HepG2 (cell line): ENCODE measurements at regions not wholly inside any gene's neighbourhood (a gene's known extent, or its start where the extent isn't known, plus 50 kb on each side); places are given as distances from the start of the nearest gene placed in this dataset.

ENCODE experiments used
- ATAC-seq: fragments of 200-7000 bp; cut with Tn5 transposase; 3 replicates; pipeline ENCODE4 v1.9.1; 2020; ENCODE audit warnings: mild to moderate bottlenecking, moderate library complexity
- BruUV-seq: library from RNA; stranded (reverse); fragments of 400-500 nt; replicated peaks from 2 replicates; lab custom pipeline; 2021; lab: Mats Ljungman, UMichigan
- CTCF ChIA-PET: fragments of 300-600 bp; formaldehyde crosslinking; extraction: SDS; loops from one replicate; lab custom pipeline; 2021; ENCODE audit warnings: low total read pairs, inconsistent platforms, low intra/inter-chr PET ratio; lab: Yijun Ruan, JAX
- POLR2A ChIA-PET: fragments of 350-600 bp; sonication (Branson Sonifier 250); formaldehyde crosslinking; loops from one replicate; lab custom pipeline; 2020; ENCODE audit warnings: antibody characterized with exemption, inconsistent platforms; lab: Yijun Ruan, JAX
- DNase-seq: peaks from one replicate; pipeline ENCODE4 v3.0.0-alpha.2; 2015; ENCODE audit warnings: low spot score
- FAIRE-seq: peaks from 3 replicates; lab custom pipeline; 2011; peaks lifted over from hg19 to GRCh38; lab: Jason Lieb, UNC
- H2AFZ ChIP-seq: one replicate; pipeline ENCODE4 v1.6.1; 2011; ENCODE audit warnings: low read length, inconsistent platforms
- H3K27ac ChIP-seq: fragments of 300-600 bp; 3 replicates; pipeline ENCODE4 v1.8.0; 2011; ENCODE audit warnings: mixed run types, mild to moderate bottlenecking, mixed read lengths, low read length, inconsistent platforms; ENCODE audit not compliant: insufficient read depth; ENCODE audit errors: extremely low read length
- H3K27me3 ChIP-seq, 2 experiments: fragments of 200-600 bp in 1 of 2; 2 replicates in 1 of 2; 3 replicates in 1 of 2; pipeline versions ENCODE4 v1.6.0 to v1.8.0; 2011; ENCODE audit warnings: low read length in 2 of 2, mild to moderate bottlenecking in 2 of 2, moderate library complexity in 2 of 2, inconsistent platforms in 1 of 2; ENCODE audit not compliant: insufficient read depth in 2 of 2, control insufficient read depth in 1 of 2
- H3K36me3 ChIP-seq, 2 experiments: fragments of 200-600 bp in 1 of 2; replicated peaks in 1 of 2; 2 replicates in 1 of 2; 3 replicates in 1 of 2; pipeline versions ENCODE4 v1.5.1 to v1.8.0; 2011; ENCODE audit warnings: low read length in 2 of 2, inconsistent platforms in 1 of 2; ENCODE audit not compliant: insufficient read depth in 2 of 2, control insufficient read depth in 1 of 2
- H3K4me1 ChIP-seq: 2 replicates; pipeline ENCODE4 v1.5.1; 2012; ENCODE audit warnings: low read length, inconsistent platforms; ENCODE audit not compliant: insufficient read depth
- H3K4me2 ChIP-seq: 2 replicates; pipeline ENCODE4 v1.6.0; 2011; ENCODE audit warnings: low read depth, low read length, inconsistent platforms
- H3K4me3 ChIP-seq, 3 experiments: fragments of 200-600 bp in 1 of 3; sonication (generic), shearing (Covaris generic) in 1 of 3; replicated peaks in 1 of 3; 2 replicates each; pipeline ENCODE4 v1.5.1; 2011 to 2016; ENCODE audit warnings: low read length in 3 of 3, inconsistent platforms in 2 of 3, low read depth in 2 of 3, mild to moderate bottlenecking in 2 of 3, control low read depth in 1 of 3, mixed read lengths in 1 of 3; ENCODE audit not compliant: insufficient read depth in 1 of 3
- H3K79me2 ChIP-seq: one replicate; pipeline ENCODE4 v1.6.1; 2011; ENCODE audit warnings: low read length, inconsistent platforms; ENCODE audit not compliant: insufficient read depth
- H3K9ac ChIP-seq: 2 replicates; pipeline ENCODE4 v1.6.0; 2011; ENCODE audit warnings: mild to moderate bottlenecking, low read depth, low read length, inconsistent platforms; ENCODE audit not compliant: insufficient read depth
- H3K9me3 ChIP-seq: 2 replicates; pipeline ENCODE4 v1.5.1; 2012; ENCODE audit warnings: mild to moderate bottlenecking, low read length
- H4K20me1 ChIP-seq: 2 replicates; pipeline ENCODE4 v1.6.0; 2011; ENCODE audit warnings: inconsistent platforms, mild to moderate bottlenecking, low read length, moderate library complexity; ENCODE audit not compliant: insufficient read depth
- GATAD1 ChIP-seq: IDR thresholded peaks from 2 replicates; pipeline ENCODE4 v1.6.1; 2016; ENCODE audit warnings: missing genetic modification reagents, missing compliant biosample characterization
- HNF4A ChIP-seq: sonication (generic); formaldehyde crosslinking; IDR thresholded peaks from 2 replicates; pipeline ENCODE4 v1.4.0; 2020; ENCODE audit warnings: missing genetic modification reagents
- HOXA5 ChIP-seq: sonication (generic); formaldehyde crosslinking; IDR thresholded peaks from 2 replicates; pipeline ENCODE4 v1.4.0; 2020; ENCODE audit warnings: missing genetic modification reagents
- IKZF4 ChIP-seq: sonication (generic); formaldehyde crosslinking; IDR thresholded peaks from 2 replicates; pipeline ENCODE4 v1.5.1; 2020; ENCODE audit warnings: borderline replicate concordance, mild to moderate bottlenecking, low read depth, missing genetic modification reagents; ENCODE audit errors: not compliant biosample characterization
- MTA3 ChIP-seq: sonication (generic); formaldehyde crosslinking; IDR thresholded peaks from 2 replicates; pipeline ENCODE4 v1.4.0; 2020; ENCODE audit warnings: missing genetic modification reagents
- RAD21 ChIP-seq: fragments of 450-650 bp; formaldehyde crosslinking; IDR thresholded peaks from 2 replicates; pipeline ENCODE4 v1.5.0; 2020; ENCODE audit warnings: mild to moderate bottlenecking
- RELA ChIP-seq: sonication (generic); formaldehyde crosslinking; IDR thresholded peaks from 2 replicates; pipeline ENCODE4 v1.4.0; 2020; ENCODE audit warnings: missing genetic modification reagents
- SALL1 ChIP-seq: sonication (generic); formaldehyde crosslinking; IDR thresholded peaks from 2 replicates; pipeline ENCODE4 v1.8.0; 2022; ENCODE audit warnings: mild to moderate bottlenecking, missing genetic modification reagents
- TOPORS ChIP-seq: sonication (generic); formaldehyde crosslinking; IDR thresholded peaks from 2 replicates; pipeline ENCODE4 v1.8.0; 2023; ENCODE audit warnings: mild to moderate bottlenecking, missing genetic modification reagents
- ZBTB37 ChIP-seq: sonication (generic); formaldehyde crosslinking; IDR thresholded peaks from 2 replicates; pipeline ENCODE4 v1.4.0; 2020; ENCODE audit warnings: mild to moderate bottlenecking, missing genetic modification reagents
- ZMYM3 ChIP-seq: sonication (generic); formaldehyde crosslinking; IDR thresholded peaks from 2 replicates; pipeline ENCODE4 v1.5.1; 2020; ENCODE audit warnings: mild to moderate bottlenecking, missing genetic modification reagents
- ZNF292 ChIP-seq: sonication (generic); formaldehyde crosslinking; IDR thresholded peaks from 2 replicates; pipeline ENCODE4 v1.8.1; 2022; ENCODE audit warnings: mild to moderate bottlenecking, low read depth, missing genetic modification reagents, borderline replicate concordance
- ZNF629 ChIP-seq: sonication (generic); formaldehyde crosslinking; conservative IDR thresholded peaks from 2 replicates; pipeline ENCODE4 v1.5.0; 2020; ENCODE audit warnings: missing genetic modification reagents
- ZNF768 ChIP-seq: sonication (generic); formaldehyde crosslinking; IDR thresholded peaks from 2 replicates; pipeline ENCODE4 v1.4.0; 2020; ENCODE audit warnings: missing genetic modification reagents
- WGBS: methylation state at CpG from one replicate; pipeline ENCODE4 v1.1.6; 2017; ENCODE audit warnings: low lambda C conversion rate; 5-methylcytosine and 5-hydroxymethylcytosine counted together
- in situ Hi-C: cut with HindIII; loops from 2 replicates; pipeline ENCODE4 v1.10.0; 2017; ENCODE audit warnings: low pct_unique_long_range_greater_than_20kb; ENCODE audit not compliant: extremely low pct_ligation_motif_present
- intact Hi-C: fragments of 100-400 bp; cut with micrococcal nuclease; formaldehyde crosslinking; loops from one replicate; pipeline ENCODE4 v1.10.0; 2022; ENCODE audit not compliant: unreplicated experiment

- WGBS = 20% methylated on average over 5 of the region's 7 CpGs
- H3K9ac ChIP-seq = no peak overlapping the region
- ATAC-seq (no peak), DNase-seq (no peak), FAIRE-seq (no peak)
- peaks cover under 1 to 16% of the 10 kb centered on the region in 2 experiments; a peak in 2 of 5 replicates for H3K27me3 ChIP-seq
- no peaks in the 10 kb centered on the region for H3K9me3 ChIP-seq
- TF ChIP-seq TOPORS (CRISPR knock-in tag) (no peak), ZMYM3 (0 out of 2 replicates have a peak, but pooled peaks have one; percentile 13), ZNF629 (CRISPR knock-in tag) (peak; percentile 69), ZNF768 (CRISPR knock-in tag) (peak; percentile 86)
- H3K79me2 ChIP-seq = no peaks in the 10 kb centered on the region
- no peak overlapping the region for H3K4me3 ChIP-seq
- H3K4me1 ChIP-seq = no peaks in the 10 kb centered on the region
- H3K36me3 ChIP-seq = no peaks in the 10 kb centered on the region
- H2AFZ ChIP-seq = no peak overlapping the region
- ChIA-PET POLR2A (no interaction called here), CTCF (no interaction called here)
- BruUV-seq = no TSS peak
- no peak overlapping the region for H3K27ac ChIP-seq
- intact Hi-C loops (no loop called here), in situ Hi-C loops (no loop called here)
- H4K20me1 ChIP-seq = no peaks in the 10 kb centered on the region
- H3K4me2 ChIP-seq = no peak overlapping the region
Observed at GRCh38 chr12:125288931-125289928, 224.0 kb downstream of the AACS start.

GRCh38 chr12:125289970-125290369 lies 224.7 kb downstream of the AACS start:
- CTCF ChIA-PET = no interaction called here
- no peak for TF ChIP-seq MTA3 (CRISPR knock-in tag)
- TF ChIP-seq HOXA5 = no peak
- no peak for TF ChIP-seq IKZF4
- TF ChIP-seq ZBTB37 (CRISPR knock-in tag) = no peak
- no peak for TF ChIP-seq HNF4A
- TF ChIP-seq GATAD1 (CRISPR knock-in tag) = no peak
- no peak for TF ChIP-seq RELA (CRISPR knock-in tag)
- no peak for TF ChIP-seq RAD21 (CRISPR knock-in tag)
- no peak for TF ChIP-seq ZNF292 (CRISPR knock-in tag)
- TF ChIP-seq SALL1 = no peak
- TF ChIP-seq, all 625 proteins: peak for 0
- no TSS peak for BruUV-seq
- peaks cover 0 to 12% of the 10 kb centered on the region in 2 experiments; a peak in 2 of 5 replicates for H3K27me3 ChIP-seq
- no peaks in the 10 kb centered on the region for H3K4me1 ChIP-seq
- POLR2A ChIA-PET = no interaction called here
- no peak for DNase-seq
- no peak overlapping the region for H3K9ac ChIP-seq
- no peak overlapping the region for H3K4me3 ChIP-seq
- no peaks in the 10 kb centered on the region for H3K36me3 ChIP-seq
- intact Hi-C loops (no loop called here), in situ Hi-C loops (no loop called here)
- no peak for ATAC-seq
- no peak overlapping the region for H3K27ac ChIP-seq
- FAIRE-seq = no peak
- no peaks in the 10 kb centered on the region for H3K79me2 ChIP-seq
- H2AFZ ChIP-seq = no peak overlapping the region
- WGBS = 13% methylated on average over 9 of the region's 9 CpGs
- no peak overlapping the region for H3K4me2 ChIP-seq
- H3K9me3 ChIP-seq = no peaks in the 10 kb centered on the region
- no peaks in the 10 kb centered on the region for H4K20me1 ChIP-seq
